A673 (cell line): ENCODE measurements at regions not wholly inside any gene's neighbourhood (a gene's known extent, or its start where the extent isn't known, plus 50 kb on each side); places are given as distances from the start of the nearest gene placed in this dataset.

Experiments
- BruUV-seq: library from RNA; stranded (reverse); fragments of 400-500 nt; replicated peaks from 2 replicates; lab custom pipeline; 2021; lab: Mats Ljungman, UMichigan
- CTCF ChIA-PET: fragments of 300-600 bp; sonication (Branson Sonifier 250); formaldehyde crosslinking; loops from one replicate; lab custom pipeline; 2022; ENCODE audit warnings: antibody characterized with exemption; lab: Charles Lee
- POLR2A ChIA-PET: fragments of 300-600 bp; sonication (Branson Sonifier 250); formaldehyde crosslinking; loops from one replicate; lab custom pipeline; 2022; ENCODE audit warnings: antibody characterized with exemption; ENCODE audit not compliant: low non-redundant PET; lab: Charles Lee
- DNase-seq: peaks from one replicate; pipeline ENCODE4 v3.0.0-alpha.2; 2015; ENCODE audit warnings: low spot score
- H3K27ac ChIP-seq: fragments of 200-600 bp; sonication (generic); 2 replicates; pipeline ENCODE4 v1.5.1; 2016; ENCODE audit warnings: mixed run types, low read depth, mild to moderate bottlenecking, mixed read lengths, antibody characterized with exemption, low read length; ENCODE audit not compliant: poor library complexity, severe bottlenecking
- H3K27me3 ChIP-seq: fragments of 200-600 bp; sonication (generic); replicated peaks from 2 replicates; pipeline ENCODE4 v1.6.1; 2017; ENCODE audit warnings: mixed run types, low read depth, mild to moderate bottlenecking, mixed read lengths, antibody characterized with exemption, low read length; ENCODE audit not compliant: insufficient read depth, poor library complexity
- H3K36me3 ChIP-seq: fragments of 200-600 bp; sonication (generic); 2 replicates; pipeline ENCODE4 v1.6.1; 2016; ENCODE audit warnings: mixed run types, mild to moderate bottlenecking, mixed read lengths, antibody characterized with exemption, low read length; ENCODE audit not compliant: insufficient read depth, poor library complexity, severe bottlenecking
- H3K4me1 ChIP-seq: fragments of 200-600 bp; sonication (generic); 2 replicates; pipeline ENCODE4 v1.6.1; 2017; ENCODE audit warnings: mixed run types, mild to moderate bottlenecking, mixed read lengths, antibody characterized with exemption, low read length; ENCODE audit not compliant: insufficient read depth, poor library complexity, severe bottlenecking
- H3K4me3 ChIP-seq: fragments of 200-600 bp; sonication (generic); 2 replicates; pipeline ENCODE4 v1.5.1; 2016; ENCODE audit warnings: low read depth, mixed run types, mild to moderate bottlenecking, mixed read lengths, low read length; ENCODE audit not compliant: poor library complexity, severe bottlenecking
- H3K9me3 ChIP-seq: fragments of 200-600 bp; sonication (generic); 2 replicates; pipeline ENCODE4 v1.6.1; 2016; ENCODE audit warnings: mixed run types, low read depth, mild to moderate bottlenecking, mixed read lengths, antibody characterized with exemption, low read length; ENCODE audit not compliant: poor library complexity, severe bottlenecking
- EZH2 ChIP-seq: fragments of 200-600 bp; sonication (generic); IDR thresholded peaks from 2 replicates; pipeline ENCODE4 v1.6.1; 2017; ENCODE audit warnings: borderline replicate concordance, low read depth, mild to moderate bottlenecking, mixed read lengths, antibody characterized with exemption, low read length; ENCODE audit not compliant: poor library complexity, severe bottlenecking
- intact Hi-C: fragments of 100-400 bp; cut with micrococcal nuclease; formaldehyde crosslinking; loops from one replicate; pipeline ENCODE4 v1.10.0; 2022; ENCODE audit not compliant: unreplicated experiment
- TF ChIP-seq, protein P1 (sequence below): fragments of 300-800, 200-600 bp; sonication (generic); conservative IDR thresholded peaks from 2 replicates; pipeline ENCODE4 v1.5.1; 2017; ENCODE audit warnings: low read depth, mild to moderate bottlenecking, antibody characterized with exemption, low read length, moderate library complexity, mixed read lengths

- BruUV-seq, result no TSS peak
- no peaks in the 10 kb centered on the region for H3K27me3 ChIP-seq
- no peak for DNase-seq
- no peaks in the 10 kb centered on the region for H3K9me3 ChIP-seq
- ChIA-PET POLR2A (no interaction called here), CTCF (no interaction called here)
- H3K4me3 ChIP-seq, result no peak overlapping the region
- intact Hi-C loops, result no loop called here
- no peaks in the 10 kb centered on the region for H3K4me1 ChIP-seq
- H3K36me3 ChIP-seq, result no peaks in the 10 kb centered on the region
- H3K27ac ChIP-seq, result no peak overlapping the region
- TF ChIP-seq EZH2, result no peak
- TF ChIP-seq, protein P1, sequence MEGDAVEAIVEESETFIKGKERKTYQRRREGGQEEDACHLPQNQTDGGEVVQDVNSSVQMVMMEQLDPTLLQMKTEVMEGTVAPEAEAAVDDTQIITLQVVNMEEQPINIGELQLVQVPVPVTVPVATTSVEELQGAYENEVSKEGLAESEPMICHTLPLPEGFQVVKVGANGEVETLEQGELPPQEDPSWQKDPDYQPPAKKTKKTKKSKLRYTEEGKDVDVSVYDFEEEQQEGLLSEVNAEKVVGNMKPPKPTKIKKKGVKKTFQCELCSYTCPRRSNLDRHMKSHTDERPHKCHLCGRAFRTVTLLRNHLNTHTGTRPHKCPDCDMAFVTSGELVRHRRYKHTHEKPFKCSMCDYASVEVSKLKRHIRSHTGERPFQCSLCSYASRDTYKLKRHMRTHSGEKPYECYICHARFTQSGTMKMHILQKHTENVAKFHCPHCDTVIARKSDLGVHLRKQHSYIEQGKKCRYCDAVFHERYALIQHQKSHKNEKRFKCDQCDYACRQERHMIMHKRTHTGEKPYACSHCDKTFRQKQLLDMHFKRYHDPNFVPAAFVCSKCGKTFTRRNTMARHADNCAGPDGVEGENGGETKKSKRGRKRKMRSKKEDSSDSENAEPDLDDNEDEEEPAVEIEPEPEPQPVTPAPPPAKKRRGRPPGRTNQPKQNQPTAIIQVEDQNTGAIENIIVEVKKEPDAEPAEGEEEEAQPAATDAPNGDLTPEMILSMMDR, result no peak
Measured at GRCh38 chr1:222923506-222923905, 108.7 kb downstream of the DISP1 start.

GRCh38 chr1:222924136-222924706, 109.4 kb downstream of the DISP1 start:
- H3K9me3 ChIP-seq, result no peaks in the 10 kb centered on the region
- BruUV-seq, result no TSS peak
- H3K27me3 ChIP-seq, result no peaks in the 10 kb centered on the region
- no peak for DNase-seq
- CTCF ChIA-PET, result no interaction called here
- H3K36me3 ChIP-seq, result no peaks in the 10 kb centered on the region
- H3K4me3 ChIP-seq, result no peak overlapping the region
- no peak overlapping the region for H3K27ac ChIP-seq
- TF ChIP-seq, protein P1, result no peak
- TF ChIP-seq EZH2, result no peak
- intact Hi-C loops, result no loop called here
- POLR2A ChIA-PET, result no interaction called here
- H3K4me1 ChIP-seq, result no peaks in the 10 kb centered on the region

GRCh38 chr1:222926566-222926965, 111.7 kb downstream of the DISP1 start:
- Histone ChIP-seq H3K27me3 (no peaks in the 10 kb centered on the region), H3K36me3 (no peaks in the 10 kb centered on the region), H3K9me3 (no peaks in the 10 kb centered on the region), H3K27ac (no peak overlapping the region), H3K4me1 (peaks cover 3% of the 10 kb centered on the region), H3K4me3 (no peak overlapping the region)
- no peak for TF ChIP-seq EZH2
- TF ChIP-seq, protein P1, result no peak
- ChIA-PET CTCF (no interaction called here), POLR2A (no interaction called here)
- BruUV-seq, result no TSS peak
- DNase-seq, result no peak
- intact Hi-C loops, result no loop called here
